HL-60 (cell line): ENCODE measurements at regions not wholly inside any gene's neighbourhood (a gene's known extent, or its start where the extent isn't known, plus 50 kb on each side); places are given as distances from the start of the nearest gene placed in this dataset.

Experiments
- DNase-seq, 2 experiments: peaks; one replicate each; pipeline ENCODE4 v3.0.0-alpha.2; 2010 to 2020; ENCODE audit warnings: low read depth in 1 of 2, low spot score in 1 of 2
- H3K27ac ChIP-seq: fragments of 250-450 bp; sonication (Bioruptor Pico); replicated peaks from 2 replicates; pipeline ENCODE4 v1.5.1; 2020; ENCODE audit warnings: mild to moderate bottlenecking, moderate library complexity
- H3K27me3 ChIP-seq: fragments of 250-450 bp; sonication (Bioruptor Pico); 2 replicates; pipeline ENCODE4 v1.5.1; 2021; ENCODE audit warnings: mild to moderate bottlenecking, moderate library complexity; ENCODE audit not compliant: insufficient read depth, poor library complexity, severe bottlenecking
- H3K4me3 ChIP-seq: replicated peaks from 2 replicates; pipeline ENCODE4 v1.5.1; 2011; ENCODE audit warnings: mild to moderate bottlenecking, control low read depth, low read length; ENCODE audit not compliant: insufficient read depth
- GABPA ChIP-seq: IDR thresholded peaks from 2 replicates; pipeline ENCODE4 v1.6.1; 2012; ENCODE audit warnings: low read depth
- POLR2AphosphoS5 ChIP-seq: IDR thresholded peaks from 2 replicates; pipeline ENCODE4 v1.6.1; 2012; ENCODE audit warnings: low read depth
- SPI1 ChIP-seq: IDR thresholded peaks from 2 replicates; pipeline ENCODE4 v1.6.1; 2012; ENCODE audit warnings: low read depth, mild to moderate bottlenecking, borderline replicate concordance
- TF ChIP-seq, protein P1 (sequence below): IDR thresholded peaks from 2 replicates; pipeline ENCODE4 v1.6.1; 2012; ENCODE audit warnings: low read depth; ENCODE audit not compliant: insufficient replicate concordance
- TF ChIP-seq, protein P2 (sequence below): IDR thresholded peaks from one replicate; pipeline ENCODE4 v1.5.1; 2011; ENCODE audit warnings: low read length, control low read depth, inconsistent platforms; ENCODE audit not compliant: insufficient read depth

DNA sequence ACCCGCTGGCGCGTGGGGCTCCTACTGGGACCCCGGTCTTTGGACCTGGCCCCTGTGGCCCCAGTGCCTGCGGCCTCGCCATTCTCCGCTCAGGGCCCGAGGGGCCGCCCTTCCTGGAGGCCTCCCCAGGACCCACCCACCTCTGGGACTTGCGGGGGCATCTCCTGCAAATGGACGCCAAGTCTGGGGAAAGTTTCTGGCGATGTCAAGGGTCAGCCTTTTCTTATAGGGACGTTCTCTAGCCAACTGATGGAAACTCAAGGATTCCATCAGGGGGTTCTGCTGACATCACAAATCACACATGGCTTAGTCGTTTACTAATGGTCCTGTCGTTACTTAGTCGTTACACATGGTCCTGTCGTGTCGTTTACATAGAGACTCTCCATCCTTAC, 57.7 kb upstream of the RHOBTB1 start:
- no peak for DNase-seq
- TF ChIP-seq SPI1 (no peak), GABPA (no peak), POLR2AphosphoS5 (no peak)
- TF ChIP-seq, protein P1, sequence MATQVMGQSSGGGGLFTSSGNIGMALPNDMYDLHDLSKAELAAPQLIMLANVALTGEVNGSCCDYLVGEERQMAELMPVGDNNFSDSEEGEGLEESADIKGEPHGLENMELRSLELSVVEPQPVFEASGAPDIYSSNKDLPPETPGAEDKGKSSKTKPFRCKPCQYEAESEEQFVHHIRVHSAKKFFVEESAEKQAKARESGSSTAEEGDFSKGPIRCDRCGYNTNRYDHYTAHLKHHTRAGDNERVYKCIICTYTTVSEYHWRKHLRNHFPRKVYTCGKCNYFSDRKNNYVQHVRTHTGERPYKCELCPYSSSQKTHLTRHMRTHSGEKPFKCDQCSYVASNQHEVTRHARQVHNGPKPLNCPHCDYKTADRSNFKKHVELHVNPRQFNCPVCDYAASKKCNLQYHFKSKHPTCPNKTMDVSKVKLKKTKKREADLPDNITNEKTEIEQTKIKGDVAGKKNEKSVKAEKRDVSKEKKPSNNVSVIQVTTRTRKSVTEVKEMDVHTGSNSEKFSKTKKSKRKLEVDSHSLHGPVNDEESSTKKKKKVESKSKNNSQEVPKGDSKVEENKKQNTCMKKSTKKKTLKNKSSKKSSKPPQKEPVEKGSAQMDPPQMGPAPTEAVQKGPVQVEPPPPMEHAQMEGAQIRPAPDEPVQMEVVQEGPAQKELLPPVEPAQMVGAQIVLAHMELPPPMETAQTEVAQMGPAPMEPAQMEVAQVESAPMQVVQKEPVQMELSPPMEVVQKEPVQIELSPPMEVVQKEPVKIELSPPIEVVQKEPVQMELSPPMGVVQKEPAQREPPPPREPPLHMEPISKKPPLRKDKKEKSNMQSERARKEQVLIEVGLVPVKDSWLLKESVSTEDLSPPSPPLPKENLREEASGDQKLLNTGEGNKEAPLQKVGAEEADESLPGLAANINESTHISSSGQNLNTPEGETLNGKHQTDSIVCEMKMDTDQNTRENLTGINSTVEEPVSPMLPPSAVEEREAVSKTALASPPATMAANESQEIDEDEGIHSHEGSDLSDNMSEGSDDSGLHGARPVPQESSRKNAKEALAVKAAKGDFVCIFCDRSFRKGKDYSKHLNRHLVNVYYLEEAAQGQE: no peak
- TF ChIP-seq, protein P2, sequence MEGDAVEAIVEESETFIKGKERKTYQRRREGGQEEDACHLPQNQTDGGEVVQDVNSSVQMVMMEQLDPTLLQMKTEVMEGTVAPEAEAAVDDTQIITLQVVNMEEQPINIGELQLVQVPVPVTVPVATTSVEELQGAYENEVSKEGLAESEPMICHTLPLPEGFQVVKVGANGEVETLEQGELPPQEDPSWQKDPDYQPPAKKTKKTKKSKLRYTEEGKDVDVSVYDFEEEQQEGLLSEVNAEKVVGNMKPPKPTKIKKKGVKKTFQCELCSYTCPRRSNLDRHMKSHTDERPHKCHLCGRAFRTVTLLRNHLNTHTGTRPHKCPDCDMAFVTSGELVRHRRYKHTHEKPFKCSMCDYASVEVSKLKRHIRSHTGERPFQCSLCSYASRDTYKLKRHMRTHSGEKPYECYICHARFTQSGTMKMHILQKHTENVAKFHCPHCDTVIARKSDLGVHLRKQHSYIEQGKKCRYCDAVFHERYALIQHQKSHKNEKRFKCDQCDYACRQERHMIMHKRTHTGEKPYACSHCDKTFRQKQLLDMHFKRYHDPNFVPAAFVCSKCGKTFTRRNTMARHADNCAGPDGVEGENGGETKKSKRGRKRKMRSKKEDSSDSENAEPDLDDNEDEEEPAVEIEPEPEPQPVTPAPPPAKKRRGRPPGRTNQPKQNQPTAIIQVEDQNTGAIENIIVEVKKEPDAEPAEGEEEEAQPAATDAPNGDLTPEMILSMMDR: no peak
- H3K4me3 ChIP-seq: no peak overlapping the region
- H3K27me3 ChIP-seq: peaks cover 25% of the 10 kb centered on the region
- no peak overlapping the region for H3K27ac ChIP-seq

DNA sequence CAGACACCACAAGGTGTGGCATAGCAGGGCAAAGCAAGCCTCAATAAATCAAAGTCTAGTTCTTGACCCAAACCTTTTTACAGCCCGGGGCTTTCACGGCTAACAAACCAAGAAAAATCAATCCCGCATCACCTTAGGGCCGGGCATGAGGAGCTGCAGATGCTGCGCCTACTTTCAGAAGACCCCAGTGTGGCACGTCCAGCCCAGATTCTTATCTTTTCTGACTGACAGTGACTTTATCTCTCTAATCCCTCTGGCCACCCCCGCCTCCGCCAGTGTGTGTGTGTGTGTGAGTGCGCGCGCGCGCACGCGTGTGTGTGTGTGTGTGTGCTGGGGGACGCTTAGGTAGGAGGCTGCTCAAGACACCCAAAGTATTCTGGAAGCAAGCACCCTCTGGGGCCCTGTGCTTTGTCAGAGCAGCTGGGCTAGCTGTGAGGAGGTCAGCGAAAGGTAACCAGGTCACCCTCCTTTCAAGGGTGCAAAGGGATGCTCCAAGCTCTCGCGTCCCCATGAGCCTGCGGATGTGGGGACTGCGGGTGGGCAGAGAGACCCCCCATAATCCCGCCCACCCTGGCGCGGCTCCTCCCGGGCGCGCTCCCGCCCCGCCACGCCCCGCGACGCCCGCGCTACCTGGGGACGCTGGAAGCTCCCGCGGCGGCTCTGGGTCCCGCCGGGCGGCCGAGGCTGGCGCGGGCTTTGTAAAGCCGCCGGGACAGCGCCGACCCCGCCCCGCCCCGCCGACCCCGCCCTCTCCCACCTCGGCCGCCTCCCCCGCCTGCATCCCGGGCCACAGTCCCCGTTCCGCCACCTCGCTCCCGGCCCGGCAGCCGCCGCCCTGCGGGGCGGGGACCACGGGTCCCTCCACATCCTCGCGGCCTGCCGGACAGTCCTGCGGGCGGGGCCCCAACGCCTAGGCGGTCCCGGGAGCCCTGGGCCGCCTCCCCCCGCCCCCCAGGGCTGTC, 57.1 kb upstream of the RHOBTB1 start:
- no peak for DNase-seq

DNA sequence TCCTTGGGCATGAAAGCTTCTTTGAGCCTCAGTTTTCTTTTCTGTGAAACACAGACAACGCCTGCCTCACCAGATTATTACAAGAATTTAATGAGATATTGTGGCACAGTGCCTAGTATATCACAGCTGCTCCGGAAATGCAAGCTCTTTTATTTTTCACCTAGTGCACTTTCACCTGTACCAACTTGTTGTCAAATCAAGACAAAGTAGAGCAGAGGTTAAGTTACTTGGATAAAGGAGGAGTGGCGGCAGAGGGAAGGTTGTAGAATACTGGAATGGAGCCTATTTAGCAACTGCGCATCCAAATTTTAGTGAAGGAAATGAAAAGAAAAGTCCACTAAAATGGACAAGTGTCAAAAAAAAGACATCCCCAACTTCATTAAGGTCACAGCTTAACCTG, 54.9 kb upstream of the RHOBTB1 start:
- peaks cover 25% of the 10 kb centered on the region for H3K27me3 ChIP-seq
- TF ChIP-seq SPI1 (no peak), GABPA (no peak), POLR2AphosphoS5 (no peak)
- TF ChIP-seq, protein P2: no peak
- TF ChIP-seq, protein P1: no peak
- no peak overlapping the region for H3K4me3 ChIP-seq
- no peak overlapping the region for H3K27ac ChIP-seq
- DNase-seq: no peak

More for the DNA sequence above, 57.1 kb upstream of the RHOBTB1 start:
- TF ChIP-seq POLR2AphosphoS5 (no peak), GABPA (no peak), SPI1 (no peak)
- TF ChIP-seq, protein P1: no peak
- TF ChIP-seq, protein P2: no peak
- Histone ChIP-seq H3K27me3 (peaks cover 25% of the 10 kb centered on the region), H3K4me3 (no peak overlapping the region), H3K27ac (no peak overlapping the region)
